ENCODE measurements at regions not wholly inside any gene's neighbourhood (a gene's known extent, or its start where the extent isn't known, plus 50 kb on each side); places are given as distances from the start of the nearest gene placed in this dataset.

- no peak for DNase-seq (ENCODE audit: low read depth in 3 of 3, low spot score in 2 of 3)
Measured at GRCh38 chr12:125949471-125949870, 884.2 kb downstream of the AACS start.

DNA sequence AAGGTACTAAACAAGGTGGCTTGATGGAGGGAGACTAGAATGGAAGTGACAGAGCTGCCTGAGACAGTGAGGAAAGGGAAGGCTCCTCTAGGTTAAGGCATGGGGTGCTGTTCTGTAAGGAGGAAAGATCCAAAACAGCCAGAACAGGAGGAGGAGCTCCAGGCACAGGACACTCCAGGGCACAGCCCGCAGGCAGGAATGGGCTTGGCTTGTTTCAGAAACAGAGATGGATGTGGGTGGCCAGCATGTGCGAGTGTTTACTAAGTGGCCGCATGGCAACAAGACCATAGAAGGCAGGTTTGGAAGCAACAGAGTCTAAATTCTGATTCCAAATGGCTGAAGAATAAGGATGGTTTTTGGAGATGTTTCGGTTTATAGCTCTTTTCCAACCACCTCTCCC, 889.1 kb downstream of the AACS start:
- DNase-seq (ENCODE audit: low read depth in 3 of 3, low spot score in 2 of 3), result no peak

DNA sequence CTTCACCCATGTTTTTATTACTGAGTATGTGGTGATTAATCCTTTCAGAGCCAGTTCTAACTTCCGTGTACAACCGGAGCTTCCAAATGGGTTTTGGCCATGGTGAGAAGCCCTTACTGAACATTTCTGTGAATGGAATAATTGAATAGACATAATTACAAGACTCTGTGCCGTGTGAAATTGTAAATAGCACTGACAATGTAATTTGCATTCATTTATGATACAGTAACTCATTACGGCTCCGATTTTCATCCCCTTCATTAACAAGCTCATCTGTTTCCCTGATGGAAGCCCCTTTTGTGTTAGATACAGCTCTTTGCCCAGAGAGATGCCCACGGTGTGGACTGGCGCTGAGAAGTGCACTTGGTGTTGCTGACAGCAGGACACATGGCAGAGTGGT, 891.0 kb downstream of the AACS start:
- DNase-seq (ENCODE audit: low read depth in 3 of 3, low spot score in 2 of 3), result no peak

DNA sequence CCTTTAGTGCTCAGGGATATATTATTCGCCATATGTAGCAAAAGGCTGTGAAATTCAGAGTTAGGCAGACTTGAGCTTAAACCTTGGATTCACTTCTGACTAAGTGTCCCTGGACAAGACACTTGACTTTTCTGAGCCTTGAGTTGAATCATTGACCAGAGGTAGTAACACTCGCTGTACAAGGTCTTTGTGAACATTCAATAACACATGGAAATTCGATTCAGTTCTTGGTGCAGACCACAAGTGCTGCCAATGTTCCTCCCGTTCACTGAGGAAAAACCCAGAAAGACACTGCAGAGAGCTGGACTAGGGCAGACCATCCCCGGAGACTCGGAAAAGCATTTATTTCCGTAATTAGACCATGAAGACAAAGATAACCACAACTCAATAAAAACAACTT, 901.4 kb downstream of the AACS start:
- DNase-seq (ENCODE audit: low read depth in 3 of 3, low spot score in 2 of 3), result no peak

DNA sequence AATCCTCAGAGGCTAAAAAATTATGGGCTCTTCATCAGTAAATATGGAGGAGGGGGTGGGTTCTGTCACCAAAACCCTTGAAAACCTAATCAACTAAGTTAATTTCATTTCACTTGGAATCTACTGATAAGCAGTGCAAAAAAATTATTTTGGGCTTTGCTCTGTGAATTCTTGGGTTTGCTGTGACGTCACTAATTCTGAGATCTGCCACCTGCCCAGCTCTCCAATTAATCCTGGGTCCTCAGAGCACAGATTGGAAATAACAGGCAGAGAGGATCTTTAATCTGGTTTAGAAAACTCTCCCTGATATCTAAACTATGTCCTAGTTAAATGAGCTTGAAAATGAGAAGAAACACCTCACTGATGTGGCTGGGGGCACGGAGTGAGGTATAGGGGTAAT, 903.2 kb downstream of the AACS start:
- DNase-seq (ENCODE audit: low read depth in 3 of 3, low spot score in 2 of 3), result no peak

- DNase-seq (ENCODE audit: low read depth in 3 of 3, low spot score in 2 of 3), result no peak
Measured at GRCh38 chr12:125971981-125972380, 906.7 kb downstream of the AACS start.

- no peak for DNase-seq (ENCODE audit: low read depth in 3 of 3, low spot score in 2 of 3)
Measured at GRCh38 chr12:125978286-125978685, 913.1 kb downstream of the AACS start.

GRCh38 chr12:125981610-125982253, 916.5 kb downstream of the AACS start:
- no peak for DNase-seq (ENCODE audit: low read depth in 3 of 3, low spot score in 2 of 3)

DNA sequence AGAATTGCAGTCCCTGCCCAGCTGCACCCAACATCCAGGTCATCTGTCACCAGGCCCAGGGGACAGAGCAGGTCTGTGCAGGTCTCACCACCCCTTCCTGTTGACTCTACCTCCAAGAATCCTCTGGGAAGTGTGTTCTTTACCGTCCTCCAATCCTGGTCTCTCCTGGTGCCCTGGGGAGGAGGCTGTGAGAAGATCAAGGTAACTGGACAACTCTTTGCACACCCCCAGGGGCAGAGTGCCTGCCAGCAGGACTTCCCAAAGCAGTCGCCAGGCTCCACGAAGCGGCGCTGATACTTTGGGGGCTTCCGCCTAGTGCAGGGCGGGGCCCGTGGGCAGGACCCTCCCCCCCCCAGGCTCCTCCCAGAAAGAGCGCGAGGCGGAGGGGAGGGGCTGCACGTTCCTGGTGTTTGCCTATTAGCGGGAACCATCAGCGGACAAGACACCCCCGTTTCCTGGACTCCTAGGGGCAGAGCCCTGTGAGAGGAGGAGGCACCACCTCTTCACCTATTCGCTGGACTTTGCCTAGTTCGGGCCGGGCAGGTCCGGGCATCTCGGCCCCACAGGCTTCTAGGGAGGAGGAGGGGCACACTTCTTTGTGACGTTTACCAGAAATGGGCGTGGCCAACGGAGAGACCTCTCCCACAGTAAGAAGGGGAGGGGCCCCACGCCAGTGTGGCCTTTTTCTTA, 918.0 kb downstream of the AACS start:
- DNase-seq (ENCODE audit: low read depth in 3 of 3, low spot score in 2 of 3), result peak; percentile 65 to 84 (median 67)

GRCh38 chr12:125983784-125984500, 918.7 kb downstream of the AACS start:
- DNase-seq (ENCODE audit: low read depth in 3 of 3, low spot score in 2 of 3), result no peak

GRCh38 chr12:125988545-125988944, 923.3 kb downstream of the AACS start:
- no peak for DNase-seq (ENCODE audit: low read depth in 3 of 3, low spot score in 2 of 3)

DNA sequence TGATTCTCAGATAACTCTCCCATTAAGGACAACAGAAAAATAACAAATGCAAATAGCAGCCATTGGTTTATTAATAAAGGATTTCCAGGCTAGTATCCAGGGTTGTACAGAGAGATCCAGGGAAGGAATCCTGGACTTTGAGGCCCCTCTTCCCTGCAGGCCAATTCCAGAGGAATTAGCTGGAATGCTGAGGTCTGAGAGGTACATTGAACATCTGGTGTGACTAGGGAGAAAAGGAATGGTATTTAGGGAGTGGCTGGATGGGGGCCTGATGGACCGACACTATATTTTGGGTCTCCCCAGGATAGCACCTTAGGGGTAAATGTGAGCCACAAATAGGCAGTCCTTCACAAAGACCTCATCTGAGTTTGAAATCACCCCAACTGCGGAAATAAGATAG, 924.5 kb downstream of the AACS start:
- DNase-seq (ENCODE audit: low read depth in 3 of 3, low spot score in 2 of 3), result no peak

DNA sequence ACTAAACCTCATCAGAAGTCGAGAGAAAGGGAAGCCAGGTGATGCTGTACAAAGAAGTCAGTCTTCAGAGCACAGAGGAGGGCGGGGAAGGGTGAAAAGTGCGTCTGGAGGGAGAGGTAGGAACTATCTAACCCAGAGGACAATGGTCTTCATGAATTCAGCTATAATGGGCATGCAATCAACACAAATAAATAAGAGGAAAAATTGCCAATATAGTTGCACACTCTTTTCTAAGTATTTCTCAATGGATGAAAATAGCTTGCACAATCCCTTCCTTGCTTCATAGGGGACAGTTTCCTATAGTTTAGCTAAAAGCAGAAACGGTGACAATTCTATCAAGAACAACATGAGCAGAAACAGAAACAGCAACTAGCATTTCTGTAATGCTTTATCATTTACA, 931.2 kb downstream of the AACS start:
- no peak for DNase-seq (ENCODE audit: low read depth in 3 of 3, low spot score in 2 of 3)

GRCh38 chr12:125999628-126000027, 934.4 kb downstream of the AACS start:
- no peak for DNase-seq (ENCODE audit: low read depth in 3 of 3, low spot score in 2 of 3)

DNA sequence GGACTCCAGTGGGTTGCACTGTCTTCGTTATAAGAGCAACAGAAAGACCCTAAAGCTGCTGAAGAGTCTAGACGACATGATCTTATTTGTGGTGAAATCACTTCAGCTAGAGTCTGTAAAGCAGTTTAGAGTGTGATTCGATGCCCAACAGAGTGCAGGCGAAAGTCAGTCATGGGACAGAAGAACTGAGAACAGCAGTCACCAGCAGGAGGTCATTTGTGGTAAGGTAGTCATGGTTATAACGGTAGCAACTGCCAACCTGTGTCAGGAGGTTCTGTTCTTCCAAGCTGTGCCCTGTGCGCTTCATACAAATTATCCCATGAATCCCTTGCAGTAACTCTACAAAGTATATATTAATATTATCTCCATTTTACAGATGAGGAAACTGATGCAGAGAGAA, 954.1 kb downstream of the AACS start:
- no peak for DNase-seq (ENCODE audit: low read depth in 3 of 3, low spot score in 2 of 3)

DNA sequence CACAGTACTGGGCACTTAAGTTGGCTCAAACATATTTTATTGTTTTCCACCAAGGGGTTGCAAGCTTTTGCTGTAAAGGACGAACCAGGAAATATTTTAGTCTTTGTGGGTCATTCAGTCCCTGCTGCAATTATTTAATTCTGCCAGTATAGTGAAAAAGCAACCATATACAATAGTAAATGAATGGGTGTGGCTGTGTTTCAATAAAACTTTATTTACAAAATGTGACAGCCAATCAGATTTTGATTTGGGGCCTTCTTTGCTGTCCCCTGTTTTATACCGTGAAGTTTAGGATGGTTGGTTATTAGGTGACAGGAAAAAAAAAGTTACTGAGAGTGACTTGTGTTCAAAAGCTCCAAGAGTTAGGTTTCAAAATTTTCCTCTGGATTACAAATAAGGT, 956.4 kb downstream of the AACS start:
- no peak for DNase-seq (ENCODE audit: low read depth in 3 of 3, low spot score in 2 of 3)

DNA sequence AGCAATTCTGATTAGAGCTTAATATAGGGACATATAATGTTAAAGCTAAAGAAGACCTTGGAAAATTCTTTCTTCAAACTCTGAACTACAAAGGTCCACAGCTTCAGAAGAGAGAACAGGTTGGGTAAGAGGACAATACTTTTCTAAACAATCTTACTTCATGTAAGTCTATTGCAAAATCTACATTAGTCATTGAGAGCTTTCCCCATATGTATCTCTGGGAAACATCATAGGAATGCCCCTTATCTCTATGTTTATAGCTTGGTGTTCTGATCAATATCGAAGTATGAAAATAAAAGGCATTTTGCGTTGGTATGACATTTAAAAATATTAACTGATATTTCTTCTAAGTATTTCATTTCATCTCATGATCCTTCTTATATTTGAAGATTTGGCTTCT, 962.6 kb downstream of the AACS start:
- DNase-seq (ENCODE audit: low read depth in 3 of 3, low spot score in 2 of 3), result no peak

- DNase-seq (ENCODE audit: low read depth in 3 of 3, low spot score in 2 of 3), result no peak
Measured at GRCh38 chr12:126030573-126030972, 965.3 kb downstream of the AACS start.

DNA sequence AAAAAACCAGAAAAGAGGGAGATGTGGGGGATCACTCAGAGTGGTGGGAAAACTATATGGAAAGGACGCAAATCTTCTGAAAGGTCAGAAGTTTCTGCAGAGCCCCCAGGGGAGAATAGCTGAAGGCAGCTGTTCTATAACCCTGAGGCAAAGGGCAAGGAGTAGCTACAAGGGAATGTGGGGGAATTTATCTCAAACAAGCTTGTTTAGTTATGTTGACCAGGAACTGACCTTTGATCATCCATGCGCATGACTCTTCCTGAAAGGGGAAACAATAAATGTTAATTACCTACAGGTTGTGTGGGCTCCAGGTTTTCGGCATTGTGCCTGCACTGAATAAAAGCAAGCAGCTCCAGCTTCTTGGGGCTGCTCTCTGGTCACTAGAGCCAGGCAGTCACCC, 968.5 kb downstream of the AACS start:
- DNase-seq (ENCODE audit: low read depth in 3 of 3, low spot score in 2 of 3), result no peak

- no peak for DNase-seq (ENCODE audit: low read depth in 3 of 3, low spot score in 2 of 3)
Measured at GRCh38 chr12:126036348-126036747, 971.1 kb downstream of the AACS start.

- no peak for DNase-seq (ENCODE audit: low read depth in 3 of 3, low spot score in 2 of 3)
Measured at GRCh38 chr12:126038434-126038833, 973.2 kb downstream of the AACS start.

DNA sequence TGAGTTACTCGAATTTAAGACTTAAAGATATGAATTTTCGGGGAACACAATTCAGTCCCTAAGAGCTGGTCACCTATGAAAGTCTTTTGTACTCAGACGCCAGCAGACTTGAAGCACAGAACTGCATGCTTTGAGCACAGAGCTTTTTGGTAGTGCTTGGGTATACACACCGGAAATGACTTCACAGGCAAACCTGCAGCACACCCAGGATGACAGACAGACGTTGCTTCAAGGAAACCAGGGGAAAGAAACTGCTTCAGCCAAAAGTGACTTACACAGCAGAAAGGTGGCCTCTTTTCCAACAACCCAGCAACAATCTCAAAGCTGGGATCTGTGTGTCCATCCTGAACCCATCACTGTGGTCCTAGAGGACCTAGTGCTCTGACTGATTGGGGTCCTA, 975.1 kb downstream of the AACS start:
- no peak for DNase-seq (ENCODE audit: low read depth in 3 of 3, low spot score in 2 of 3)
